ENCODE measurements at regions not wholly inside any gene's neighbourhood (a gene's known extent, or its start where the extent isn't known, plus 50 kb on each side); places are given as distances from the start of the nearest gene placed in this dataset.

DNA sequence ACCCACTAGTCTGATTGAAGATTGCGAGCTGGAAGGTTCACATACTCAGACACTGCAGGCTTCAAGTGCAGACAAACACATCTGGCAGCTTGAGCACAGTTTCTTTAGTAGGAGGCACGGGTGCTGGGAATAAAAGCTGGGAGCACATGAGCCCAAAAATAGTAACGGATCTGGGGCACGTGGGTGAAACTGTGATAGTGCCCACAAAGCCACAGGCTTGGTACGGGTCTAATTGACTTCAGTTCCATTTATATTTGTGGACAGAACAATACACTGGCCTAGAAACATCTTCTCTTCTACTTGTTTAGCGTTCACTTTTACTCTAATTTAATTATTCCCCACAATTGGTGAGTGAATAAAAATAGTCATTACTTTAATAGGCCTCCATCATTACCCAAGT lies 2370.7 kb downstream of the PCDH7 start:
- TF ChIP-seq ZC3H10 (CRISPR knock-in tag; IDR thresholded peaks at IDR 0.05), result no peak
- TF ChIP-seq CREB5 (CRISPR knock-in tag; IDR thresholded peaks at IDR 0.05; ENCODE audit: low read depth), result no peak
- no peak for TF ChIP-seq ZFP30 (CRISPR knock-in tag; IDR thresholded peaks at IDR 0.05)
- TF ChIP-seq, protein P1, sequence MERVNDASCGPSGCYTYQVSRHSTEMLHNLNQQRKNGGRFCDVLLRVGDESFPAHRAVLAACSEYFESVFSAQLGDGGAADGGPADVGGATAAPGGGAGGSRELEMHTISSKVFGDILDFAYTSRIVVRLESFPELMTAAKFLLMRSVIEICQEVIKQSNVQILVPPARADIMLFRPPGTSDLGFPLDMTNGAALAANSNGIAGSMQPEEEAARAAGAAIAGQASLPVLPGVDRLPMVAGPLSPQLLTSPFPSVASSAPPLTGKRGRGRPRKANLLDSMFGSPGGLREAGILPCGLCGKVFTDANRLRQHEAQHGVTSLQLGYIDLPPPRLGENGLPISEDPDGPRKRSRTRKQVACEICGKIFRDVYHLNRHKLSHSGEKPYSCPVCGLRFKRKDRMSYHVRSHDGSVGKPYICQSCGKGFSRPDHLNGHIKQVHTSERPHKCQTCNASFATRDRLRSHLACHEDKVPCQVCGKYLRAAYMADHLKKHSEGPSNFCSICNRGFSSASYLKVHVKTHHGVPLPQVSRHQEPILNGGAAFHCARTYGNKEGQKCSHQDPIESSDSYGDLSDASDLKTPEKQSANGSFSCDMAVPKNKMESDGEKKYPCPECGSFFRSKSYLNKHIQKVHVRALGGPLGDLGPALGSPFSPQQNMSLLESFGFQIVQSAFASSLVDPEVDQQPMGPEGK (CRISPR knock-in tag; IDR thresholded peaks at IDR 0.05; ENCODE audit: borderline replicate concordance), result no peak
- TF ChIP-seq, protein P2, sequence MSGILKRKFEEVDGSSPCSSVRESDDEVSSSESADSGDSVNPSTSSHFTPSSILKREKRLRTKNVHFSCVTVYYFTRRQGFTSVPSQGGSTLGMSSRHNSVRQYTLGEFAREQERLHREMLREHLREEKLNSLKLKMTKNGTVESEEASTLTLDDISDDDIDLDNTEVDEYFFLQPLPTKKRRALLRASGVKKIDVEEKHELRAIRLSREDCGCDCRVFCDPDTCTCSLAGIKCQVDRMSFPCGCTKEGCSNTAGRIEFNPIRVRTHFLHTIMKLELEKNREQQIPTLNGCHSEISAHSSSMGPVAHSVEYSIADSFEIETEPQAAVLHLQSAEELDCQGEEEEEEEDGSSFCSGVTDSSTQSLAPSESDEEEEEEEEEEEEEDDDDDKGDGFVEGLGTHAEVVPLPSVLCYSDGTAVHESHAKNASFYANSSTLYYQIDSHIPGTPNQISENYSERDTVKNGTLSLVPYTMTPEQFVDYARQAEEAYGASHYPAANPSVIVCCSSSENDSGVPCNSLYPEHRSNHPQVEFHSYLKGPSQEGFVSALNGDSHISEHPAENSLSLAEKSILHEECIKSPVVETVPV (CRISPR knock-in tag; IDR thresholded peaks at IDR 0.05), result no peak
- no peak for TF ChIP-seq ISL1 (CRISPR knock-in tag; IDR thresholded peaks at IDR 0.05)

Measured in SK-N-SH treated with all-trans-retinoic acid at 6 μM for 48 hours (cell line).